GM20431 (cell line): ENCODE measurements at regions not wholly inside any gene's neighbourhood (a gene's known extent, or its start where the extent isn't known, plus 50 kb on each side); places are given as distances from the start of the nearest gene placed in this dataset.

Source experiments
- in situ Hi-C: fragments of 300-500 bp; cut with MseI, MboI; formaldehyde crosslinking; loops from one replicate; pipeline ENCODE4 v1.15.0; 2020; ENCODE audit warnings: low sequenced_read_pairs; ENCODE audit not compliant: unreplicated experiment

DNA sequence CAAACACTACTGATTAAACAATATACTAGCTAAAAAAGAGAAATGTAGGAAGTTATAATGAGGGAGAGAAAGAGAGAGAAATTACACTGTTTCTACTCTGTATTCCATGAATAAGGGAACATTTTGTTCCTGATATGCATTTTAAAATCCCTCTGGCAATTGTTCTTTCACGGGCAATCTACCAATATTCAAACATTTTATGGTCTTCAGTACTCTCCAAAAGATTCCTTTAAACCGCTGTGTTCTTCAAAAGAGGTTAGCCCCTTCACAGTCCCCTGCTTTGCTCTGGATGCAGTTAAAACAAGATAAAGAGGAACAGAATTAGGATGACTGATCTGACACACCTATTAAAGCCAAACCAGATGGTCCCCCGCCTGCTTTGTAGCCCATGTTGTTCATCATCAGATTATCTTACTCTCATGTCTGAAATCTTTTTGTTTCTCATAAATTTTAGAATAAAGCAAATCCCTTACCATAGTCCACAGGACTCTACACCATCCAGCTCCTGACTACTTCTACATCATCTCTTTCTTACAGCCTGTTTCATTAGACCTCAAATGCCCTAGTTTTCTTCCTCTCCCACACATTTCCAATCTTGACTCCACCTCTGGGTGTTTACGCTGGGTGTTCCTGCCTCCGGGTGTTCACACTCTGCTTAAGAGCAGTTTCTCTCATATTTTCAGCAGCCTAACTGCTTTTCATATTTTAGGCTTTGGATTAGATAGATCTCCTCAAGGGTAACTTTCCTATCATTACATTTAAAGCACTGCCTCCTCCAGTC lies 399.7 kb downstream of the COL12A1 start:
- in situ Hi-C loops: no loop called here

DNA sequence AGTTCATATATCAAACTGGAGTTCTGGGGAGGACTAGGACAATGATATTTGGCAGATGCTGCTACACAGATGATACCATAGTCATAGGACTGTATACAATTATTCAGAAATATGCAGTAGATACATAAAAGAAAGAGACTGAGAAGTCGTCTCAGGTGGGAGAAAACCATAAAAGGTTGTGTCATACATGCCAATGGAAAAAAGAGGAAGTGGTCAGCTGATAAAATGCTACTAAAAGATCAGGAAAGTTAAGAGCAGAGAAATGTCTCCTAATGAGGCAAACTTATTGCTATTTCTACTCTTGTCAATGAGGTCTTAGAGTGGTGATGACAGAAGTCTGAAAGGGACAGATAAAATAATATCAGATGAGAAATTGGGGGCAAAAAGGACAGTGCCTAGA lies 407.6 kb downstream of the COL12A1 start:
- in situ Hi-C loops: no loop called here

DNA sequence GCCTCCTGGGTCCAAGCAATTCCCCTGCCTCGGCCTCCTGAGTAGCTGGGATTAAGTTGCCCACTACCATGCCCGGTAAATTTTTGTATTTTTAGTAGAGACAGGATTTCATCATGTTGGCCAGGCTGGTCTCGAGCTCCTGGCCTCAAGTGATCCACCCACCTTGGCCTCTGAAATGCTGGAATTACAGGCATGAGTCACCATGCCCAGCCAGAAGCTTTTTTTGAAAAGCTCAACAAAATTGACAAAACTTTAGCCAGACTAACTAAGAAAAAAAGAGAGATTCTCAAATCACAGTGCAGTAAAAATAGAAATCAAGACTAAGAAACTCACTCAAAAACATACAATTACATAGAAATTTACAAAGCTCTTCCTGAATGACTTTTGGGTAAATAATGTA lies 420.6 kb downstream of the COL12A1 start:
- in situ Hi-C loops: no loop called here

DNA sequence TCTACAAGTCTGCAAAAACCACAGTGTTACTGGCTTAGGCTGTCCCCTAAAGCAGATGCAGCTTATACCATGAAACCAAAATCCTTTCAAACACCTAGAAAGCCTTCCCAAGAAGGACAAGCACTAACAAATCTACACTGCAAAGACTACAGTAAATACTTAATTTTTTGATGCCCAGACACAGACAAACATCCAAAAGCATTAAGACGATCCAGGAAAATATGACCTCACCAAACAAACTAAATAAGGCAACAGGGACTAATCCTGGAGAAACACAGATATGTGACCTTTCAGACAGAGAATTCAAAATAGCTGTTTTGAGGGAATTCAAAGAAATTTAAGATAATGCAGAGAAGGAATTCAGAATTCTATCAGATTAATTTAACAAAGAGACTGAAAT lies 423.5 kb downstream of the COL12A1 start:
- in situ Hi-C loops: no loop called here

DNA sequence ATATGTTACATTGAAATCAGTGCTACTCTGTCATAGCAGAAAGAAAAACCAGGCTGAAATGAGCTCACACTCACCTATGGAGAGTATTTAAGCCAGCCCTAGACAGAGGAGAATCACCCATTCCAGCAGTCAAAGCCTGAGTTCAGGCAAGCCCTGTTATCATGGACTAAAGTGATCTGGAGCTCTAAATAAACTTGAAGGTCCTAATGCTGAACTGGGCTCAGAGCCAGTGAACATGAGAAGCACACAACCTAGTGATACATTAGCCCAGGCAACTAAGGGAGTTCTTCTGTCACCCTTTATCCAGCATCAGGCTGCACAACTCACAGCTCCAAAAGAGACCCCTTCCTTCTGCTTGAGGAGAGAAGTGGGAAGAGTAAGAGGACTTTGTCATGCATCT lies 425.0 kb downstream of the COL12A1 start:
- in situ Hi-C loops: no loop called here

DNA sequence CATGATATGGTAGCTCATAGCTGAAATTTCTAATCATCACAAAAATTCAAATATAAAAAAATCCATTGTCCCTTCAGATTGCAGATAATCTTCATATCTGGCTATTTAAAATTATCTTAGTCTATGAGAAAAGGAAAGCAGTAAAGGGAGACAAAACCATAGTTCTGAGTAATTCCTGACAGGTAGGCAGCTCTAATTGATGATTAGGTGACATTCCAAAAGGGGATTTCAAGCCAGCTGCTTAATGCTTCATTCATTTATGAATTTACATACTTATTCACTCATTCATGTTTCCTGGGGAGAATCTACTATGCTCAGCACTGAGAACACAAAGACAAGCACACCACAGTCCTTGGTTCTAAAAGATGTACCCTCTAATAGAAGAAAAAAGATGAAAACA lies 437.1 kb downstream of the COL12A1 start:
- in situ Hi-C loops: no loop called here

DNA sequence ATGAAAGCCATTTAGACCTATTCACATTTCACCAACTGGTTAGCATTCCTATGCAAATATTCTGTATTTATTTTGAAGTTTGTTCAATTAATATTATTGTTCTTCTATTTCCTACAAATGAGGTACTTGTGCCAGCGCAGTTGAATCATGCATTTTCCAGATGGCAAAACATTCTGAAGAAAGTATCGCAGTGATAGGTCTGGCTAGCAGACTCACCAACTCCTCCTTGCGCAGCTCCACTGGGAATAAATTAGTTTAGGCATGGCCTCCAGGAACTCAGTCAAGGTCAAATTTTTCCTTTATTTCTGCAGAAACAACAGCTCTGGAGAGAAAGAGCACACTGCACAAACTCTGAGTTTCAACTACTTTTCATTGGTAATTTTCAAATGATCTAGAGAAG lies 437.7 kb downstream of the COL12A1 start:
- in situ Hi-C loops: no loop called here

DNA sequence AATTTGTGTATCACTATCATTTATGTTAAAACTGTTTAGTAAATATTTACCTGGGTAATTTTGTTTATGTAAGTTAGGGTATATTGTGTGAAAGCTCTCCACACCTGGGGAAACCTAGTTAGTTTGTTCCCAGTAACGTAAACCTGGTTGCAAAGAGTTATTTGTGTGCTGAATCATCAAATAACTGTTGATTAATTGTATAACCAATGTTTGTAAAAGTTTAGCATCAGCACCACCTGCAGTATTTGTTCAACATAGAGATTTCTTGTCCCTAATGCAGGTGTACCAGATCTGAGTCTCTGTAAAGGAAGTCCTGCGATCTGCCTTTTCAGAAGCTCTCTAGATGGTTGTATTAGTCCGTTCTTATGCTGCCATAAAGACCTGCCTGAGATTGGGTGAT lies 440.4 kb downstream of the COL12A1 start:
- in situ Hi-C loops: no loop called here

DNA sequence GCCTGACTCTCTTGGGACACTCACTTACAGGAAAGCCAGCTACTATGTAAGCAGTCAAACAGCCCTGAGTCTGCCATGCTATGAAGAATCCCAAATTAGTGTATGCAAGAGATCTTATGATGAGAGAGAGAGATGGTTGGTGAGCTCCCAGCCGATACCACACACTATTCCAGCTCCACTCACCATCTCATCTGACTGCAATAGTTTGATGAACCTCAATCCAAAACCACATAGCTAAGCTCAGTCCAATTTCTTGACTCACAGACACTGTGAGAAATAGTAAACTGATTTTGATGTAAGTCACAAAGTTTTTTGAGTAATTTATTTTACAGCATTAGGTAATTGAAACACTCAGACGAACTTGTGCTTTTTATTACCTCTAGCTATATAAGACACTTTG lies 441.4 kb downstream of the COL12A1 start:
- in situ Hi-C loops: no loop called here

DNA sequence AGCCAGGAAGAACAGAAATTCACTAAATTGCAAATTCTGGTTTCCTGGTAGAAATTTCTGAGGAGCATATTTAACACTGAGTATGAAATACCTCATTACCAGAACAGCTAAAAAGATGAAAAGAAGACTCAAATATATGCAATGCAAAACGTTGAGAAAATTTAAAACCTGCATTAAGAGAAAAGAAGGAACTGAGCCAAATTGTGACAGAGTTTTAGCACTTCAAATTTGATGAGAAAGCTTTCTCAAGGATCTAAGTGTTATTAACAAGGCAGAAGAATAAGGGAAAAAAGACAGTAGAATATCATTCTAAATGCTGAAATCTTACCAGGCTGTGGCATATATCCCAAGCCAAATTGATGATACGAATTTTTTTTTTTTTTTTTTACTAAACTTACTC lies 443.0 kb downstream of the COL12A1 start:
- in situ Hi-C loops: no loop called here

DNA sequence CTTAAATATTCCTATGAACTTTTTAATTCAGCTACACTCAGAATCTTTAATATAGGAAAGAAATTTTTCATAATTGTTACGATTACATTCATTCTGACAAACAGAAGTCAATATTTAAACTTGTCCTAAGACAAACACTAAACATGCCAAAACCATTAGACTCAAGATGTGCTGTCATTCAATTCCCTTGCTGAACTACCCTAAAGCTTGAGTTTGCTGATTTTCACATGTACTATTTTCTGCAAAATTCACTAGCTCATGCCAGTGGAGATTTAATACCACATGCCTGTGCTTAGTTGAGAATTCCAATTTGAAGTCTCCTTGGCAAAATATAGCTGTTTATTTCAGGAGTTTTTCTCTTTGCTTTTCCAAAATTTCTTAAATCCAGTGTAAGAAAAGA lies 448.0 kb downstream of the COL12A1 start:
- in situ Hi-C loops: no loop called here

DNA sequence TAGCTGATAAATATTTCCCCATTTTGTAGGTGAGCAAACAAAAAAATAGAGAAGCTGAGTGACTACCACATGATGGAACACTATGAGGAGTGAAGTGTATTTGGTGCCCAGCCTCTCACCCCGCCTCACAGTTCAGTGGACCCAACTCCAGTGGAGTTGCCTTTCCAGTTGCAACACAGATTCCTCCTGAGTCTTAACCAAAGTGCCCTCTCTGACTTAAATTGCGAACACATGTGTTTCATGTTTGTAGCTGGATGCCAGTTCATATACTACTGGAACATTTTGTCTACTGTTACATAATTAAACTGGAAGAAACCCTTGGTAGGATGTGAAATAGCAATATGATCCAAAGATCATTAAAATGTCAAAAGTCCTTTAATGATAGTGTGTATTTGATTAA lies 448.9 kb downstream of the COL12A1 start:
- in situ Hi-C loops: no loop called here

DNA sequence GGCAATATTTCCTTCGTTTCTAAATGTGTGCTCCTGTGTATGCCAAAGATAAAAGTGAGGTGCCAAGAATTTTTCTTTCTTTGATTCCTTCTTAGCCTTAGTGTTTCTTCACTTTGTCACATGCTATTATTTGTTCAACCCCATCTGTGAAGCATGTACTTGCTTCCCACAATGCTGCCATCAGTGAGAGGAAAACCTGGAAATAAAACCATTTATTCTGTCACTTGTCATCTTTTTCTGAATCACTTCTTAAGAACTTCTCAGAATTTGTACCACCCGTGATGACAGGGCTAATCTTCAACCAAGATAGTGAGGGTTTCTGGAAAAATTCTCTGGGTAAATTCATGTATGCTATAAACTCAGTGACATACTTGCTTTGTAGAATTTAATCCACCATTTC lies 450.1 kb downstream of the COL12A1 start:
- in situ Hi-C loops: no loop called here

DNA sequence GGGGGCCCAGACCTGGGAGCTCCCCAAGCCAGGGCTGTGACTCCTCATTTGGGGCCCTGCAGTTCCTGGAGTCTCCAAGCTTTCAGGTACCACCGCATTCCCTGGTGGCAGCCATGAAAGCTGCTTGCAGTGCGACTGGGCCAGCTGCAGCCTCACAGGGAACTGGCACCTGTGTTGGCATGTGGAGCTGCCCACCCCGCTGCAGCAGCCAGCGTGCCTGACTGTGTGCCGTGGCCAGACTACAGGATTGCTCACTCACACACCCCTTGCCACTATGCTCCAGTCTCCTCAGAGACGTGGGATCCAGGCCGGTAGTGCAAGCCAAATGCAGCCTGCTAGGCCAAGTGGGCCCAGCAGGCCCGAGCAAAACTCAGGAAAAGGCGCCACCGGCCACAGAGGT lies 450.7 kb downstream of the COL12A1 start:
- in situ Hi-C loops: no loop called here

DNA sequence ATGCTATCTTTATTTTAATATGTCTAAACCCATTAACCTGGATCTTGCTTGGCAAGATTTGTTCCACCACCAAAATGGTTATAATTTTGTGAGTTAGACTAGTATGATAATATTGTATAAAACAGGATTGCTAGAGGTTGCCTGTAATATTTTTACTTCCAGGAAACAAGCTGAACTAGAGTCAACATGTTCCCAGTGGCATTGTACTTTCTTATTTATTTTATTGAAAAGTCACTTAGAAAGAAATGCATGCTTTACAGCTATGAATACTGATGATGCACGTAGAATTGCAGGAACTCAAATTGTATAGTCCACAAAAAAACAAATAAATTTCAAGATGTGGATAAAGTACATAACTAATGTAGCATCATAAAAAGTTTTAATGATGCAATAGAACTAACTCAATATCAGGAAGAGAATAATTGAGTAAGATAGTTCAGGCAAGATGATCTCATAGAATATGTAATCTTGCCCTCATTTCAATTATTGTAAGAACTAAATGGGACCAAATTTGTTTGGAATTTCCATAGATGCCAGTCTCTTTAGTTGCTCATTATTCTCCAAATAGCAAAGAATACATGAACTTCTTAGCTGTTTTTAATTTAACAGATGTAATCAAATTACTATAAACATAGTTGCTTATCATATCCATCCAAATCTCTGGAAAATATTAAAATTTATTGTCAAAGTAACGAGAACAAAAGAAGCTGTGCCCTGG lies 451.8 kb downstream of the COL12A1 start:
- in situ Hi-C loops: no loop called here

DNA sequence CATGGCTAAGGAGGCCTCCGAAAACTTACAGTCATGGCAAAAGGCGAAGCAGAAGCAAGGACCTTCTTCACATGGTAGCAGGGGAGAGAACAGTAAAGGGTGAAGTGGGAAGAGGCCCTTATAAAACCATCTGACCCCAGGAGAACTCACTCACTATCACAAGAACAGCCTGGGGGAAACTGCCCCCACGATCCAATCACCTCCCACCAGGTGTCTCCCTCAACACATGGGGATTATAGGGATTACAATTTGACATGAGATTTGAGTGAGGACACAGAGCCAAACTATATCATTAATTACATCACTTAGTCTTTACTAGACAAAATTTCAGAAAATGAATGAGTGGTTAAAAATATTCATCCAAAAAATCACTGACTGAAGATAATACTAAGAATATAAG lies 453.6 kb downstream of the COL12A1 start:
- in situ Hi-C loops: no loop called here

DNA sequence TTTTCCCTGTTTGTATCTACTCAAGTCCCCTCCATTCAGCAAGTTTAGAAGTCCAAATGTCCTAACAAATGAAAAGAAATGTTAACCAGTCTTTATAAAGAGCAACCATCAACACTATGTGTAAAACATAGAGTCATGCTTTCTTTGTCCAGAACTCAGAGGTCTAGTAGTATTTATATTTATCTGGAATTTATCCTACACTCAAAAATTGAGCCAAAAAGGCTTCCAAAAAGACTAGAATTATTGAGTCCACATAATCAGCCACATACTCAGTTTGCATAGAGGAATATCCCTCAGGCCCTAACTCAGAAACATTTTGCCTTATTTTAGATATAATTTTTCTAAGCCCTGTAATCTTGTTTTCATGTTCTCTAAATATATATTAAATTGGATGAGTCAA lies 455.0 kb downstream of the COL12A1 start:
- in situ Hi-C loops: no loop called here

DNA sequence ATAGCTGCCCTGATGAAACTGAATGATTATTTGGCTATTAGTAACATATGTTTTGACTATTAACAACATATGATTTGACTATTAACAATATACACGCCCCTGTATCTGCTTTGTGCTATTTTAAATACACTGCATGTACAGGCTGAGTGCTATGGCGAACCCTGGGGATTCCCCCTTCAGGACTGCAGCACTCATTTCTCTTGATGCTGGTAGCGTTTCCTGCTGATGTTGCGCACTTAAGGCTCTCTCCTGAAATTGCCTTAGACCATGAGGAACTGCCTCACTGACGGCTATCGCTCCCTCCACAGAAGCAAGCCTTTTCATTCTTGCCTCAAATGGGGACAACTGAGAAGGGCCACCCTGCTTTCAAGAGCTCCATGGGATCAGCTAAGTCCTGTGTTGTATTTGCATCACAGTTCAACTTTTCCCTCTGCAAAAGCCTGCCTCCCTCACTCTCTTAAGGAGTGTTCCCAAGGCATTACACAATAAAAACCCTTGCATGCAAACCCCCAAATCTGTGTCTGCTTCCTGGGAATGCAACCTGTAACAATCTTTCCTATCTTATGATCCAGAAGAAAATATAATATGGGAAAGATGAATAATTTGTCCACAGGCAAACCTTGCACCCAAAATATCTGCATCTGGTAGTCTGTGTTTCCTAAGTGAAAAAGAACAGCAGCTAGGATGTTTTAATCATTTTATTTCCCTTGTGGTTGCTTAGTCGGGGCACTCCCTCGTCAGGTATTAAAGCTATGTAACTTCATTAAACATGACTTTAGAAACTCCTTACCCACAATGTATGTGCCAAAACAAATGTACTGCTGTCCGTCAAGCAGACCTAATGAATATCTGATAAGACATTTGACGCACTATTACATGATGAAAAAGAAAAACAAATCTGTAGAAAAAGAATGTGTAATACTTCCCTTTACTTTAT lies 456.4 kb downstream of the COL12A1 start:
- in situ Hi-C loops: no loop called here

DNA sequence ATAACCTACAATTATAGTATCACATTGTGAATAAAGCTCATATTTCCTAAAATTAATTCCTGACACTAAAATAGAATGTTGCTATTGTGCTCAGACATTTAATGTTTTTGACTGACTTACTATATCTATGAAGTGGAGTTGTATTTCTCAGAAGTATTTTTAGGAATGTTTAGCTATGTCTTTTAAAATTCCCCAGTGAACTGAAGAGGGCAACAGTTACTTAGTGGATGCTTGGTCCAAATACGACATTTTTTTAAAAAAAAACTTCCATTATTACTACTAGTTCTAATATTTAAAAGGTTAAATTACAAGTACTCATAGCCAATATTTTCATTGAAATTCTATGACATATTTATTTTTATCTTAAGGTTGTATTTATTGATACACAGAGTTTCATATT lies 460.2 kb downstream of the COL12A1 start:
- in situ Hi-C loops: no loop called here

DNA sequence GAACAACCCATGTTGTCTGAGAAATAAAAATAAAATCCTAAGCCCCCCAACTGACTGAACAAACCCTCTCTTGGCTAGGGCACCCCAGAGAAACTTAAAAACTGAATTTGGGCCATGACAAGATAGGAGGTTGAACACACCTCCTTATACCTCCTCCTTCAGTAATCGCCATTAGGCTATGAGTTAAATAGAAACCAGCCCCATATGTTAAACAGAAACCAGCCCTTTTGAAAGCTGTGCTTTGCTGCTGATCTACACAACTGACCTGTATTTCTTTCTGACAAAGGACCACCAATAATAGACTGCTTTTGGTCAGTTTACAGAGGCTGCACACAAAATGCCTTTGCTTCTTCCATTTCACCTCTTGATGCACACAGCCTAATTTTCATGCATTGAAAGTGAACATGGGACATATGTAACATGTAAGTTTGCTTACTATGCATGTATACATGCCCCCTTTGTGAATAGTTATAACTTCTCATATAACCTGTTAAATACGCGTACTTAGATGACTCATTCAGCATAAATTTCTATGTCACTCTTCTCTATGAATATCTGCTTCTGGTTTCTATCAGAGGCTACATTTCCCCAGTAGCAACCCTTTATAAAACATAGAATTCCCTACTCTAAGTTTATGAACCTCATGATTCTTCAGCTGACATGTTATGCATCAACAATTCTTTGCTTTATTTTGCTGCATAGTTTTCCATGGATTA lies 462.9 kb downstream of the COL12A1 start:
- in situ Hi-C loops: no loop called here
